ENCODE measurements at regions not wholly inside any gene's neighbourhood (a gene's known extent, or its start where the extent isn't known, plus 50 kb on each side); places are given as distances from the start of the nearest gene placed in this dataset.

- Histone ChIP-seq H3K27ac (ENCODE audit: low read depth in 1 of 2, low read length in 2 of 2) (no peak overlapping the region), H3K36me3 (replicated peaks in 1 of 2; ENCODE audit: control insufficient read depth in 1 of 2, insufficient read depth in 2 of 2, low read length in 2 of 2) (no peaks in the 10 kb centered on the region), H3K4me2 (replicated peaks; ENCODE audit: extremely low read depth, low read length, poor library complexity, severe bottlenecking) (no peak overlapping the region), H3K9ac (ENCODE audit: insufficient read depth, low read length, poor library complexity, severe bottlenecking) (no peak overlapping the region), H2AFZ (ENCODE audit: insufficient read depth, low read depth, low read length, poor library complexity, severe bottlenecking) (no peak overlapping the region), H3K4me3 (replicated peaks in 1 of 3; ENCODE audit: low read depth in 2 of 3, low read length in 3 of 3) (no peak overlapping the region), H3K9me3 (replicated peaks in 1 of 2; ENCODE audit: control insufficient read depth in 1 of 2, insufficient read depth in 1 of 2, low read length in 2 of 2) (no peaks in the 10 kb centered on the region), H3K4me1 (ENCODE audit: control insufficient read depth in 1 of 2, insufficient read depth in 2 of 2, low read length in 2 of 2) (peaks cover 9 to 18% of the 10 kb centered on the region in 2 donors), H4K20me1 (ENCODE audit: insufficient read depth, low read length) (no peaks in the 10 kb centered on the region), H3K27me3 (ENCODE audit: control insufficient read depth in 2 of 2, insufficient read depth in 2 of 2, low read length in 2 of 2) (no peaks in the 10 kb centered on the region), H3K79me2 (ENCODE audit: insufficient read depth, low read length) (no peaks in the 10 kb centered on the region)
- Mint-ChIP-seq H3K9me3 (peaks cover 0 to 2% (median 0%) of the 10 kb centered on the region in 7 donors), H3K4me3 (no peak overlapping the region), H3K4me1 (peaks cover 23% of the 10 kb centered on the region), H3K27me3 (ENCODE audit: low read depth in 3 of 3) (peaks cover 0 to 1% (median 0%) of the 10 kb centered on the region in 3 donors), H3K36me3 (no peaks in the 10 kb centered on the region), H3K27ac (no peak overlapping the region)
- no peak for TF ChIP-seq CTCF (IDR thresholded peaks at IDR 0.05)
- intact Hi-C loops (cut with micrococcal nuclease) = no loop called here
- no peak for DNase-seq
- WGBS (ENCODE audit: insufficient coverage) = no CpG with 5 or more reads among the region's 3 CpGs
Measured at GRCh38 chr3:30508339-30508738, 98.1 kb upstream of the TGFBR2 start.

GRCh38 chr3:30510596-30510995 lies 95.8 kb upstream of the TGFBR2 start:
- H3K4me3 Mint-ChIP-seq = no peak overlapping the region

More at GRCh38 chr3:30510596-30510995, 95.8 kb upstream of the TGFBR2 start:
- Histone ChIP-seq H3K4me3 (replicated peaks in 1 of 3; ENCODE audit: low read depth in 2 of 3, low read length in 3 of 3) (no peak overlapping the region), H3K4me1 (ENCODE audit: control insufficient read depth in 1 of 2, insufficient read depth in 2 of 2, low read length in 2 of 2) (peaks cover 9 to 13% of the 10 kb centered on the region in 2 donors), H4K20me1 (ENCODE audit: insufficient read depth, low read length) (no peaks in the 10 kb centered on the region), H3K9me3 (replicated peaks in 1 of 2; ENCODE audit: control insufficient read depth in 1 of 2, insufficient read depth in 1 of 2, low read length in 2 of 2) (no peaks in the 10 kb centered on the region), H3K27me3 (ENCODE audit: control insufficient read depth in 2 of 2, insufficient read depth in 2 of 2, low read length in 2 of 2) (no peaks in the 10 kb centered on the region), H3K36me3 (replicated peaks in 1 of 2; ENCODE audit: control insufficient read depth in 1 of 2, insufficient read depth in 2 of 2, low read length in 2 of 2) (no peaks in the 10 kb centered on the region), H3K79me2 (ENCODE audit: insufficient read depth, low read length) (no peaks in the 10 kb centered on the region), H3K9ac (ENCODE audit: insufficient read depth, low read length, poor library complexity, severe bottlenecking) (no peak overlapping the region), H3K4me2 (replicated peaks; ENCODE audit: extremely low read depth, low read length, poor library complexity, severe bottlenecking) (no peak overlapping the region), H3K27ac (ENCODE audit: low read depth in 1 of 2, low read length in 2 of 2) (no peak overlapping the region), H2AFZ (ENCODE audit: insufficient read depth, low read depth, low read length, poor library complexity, severe bottlenecking) (no peak overlapping the region)
- intact Hi-C loops (cut with micrococcal nuclease) = no loop called here
- no peak for TF ChIP-seq CTCF (IDR thresholded peaks at IDR 0.05)
- Mint-ChIP-seq H3K36me3 (no peaks in the 10 kb centered on the region), H3K27ac (no peak overlapping the region), H3K4me1 (peaks cover 19% of the 10 kb centered on the region), H3K27me3 (ENCODE audit: low read depth in 3 of 3) (peaks cover 0 to 1% (median 0%) of the 10 kb centered on the region in 3 donors), H3K9me3 (peaks cover 0 to 2% (median 0%) of the 10 kb centered on the region in 7 donors)
- WGBS (ENCODE audit: insufficient coverage) = no CpG with 5 or more reads among the region's 3 CpGs
- DNase-seq = no peak

Measured in CD14-positive monocyte (primary cell).